ENCODE measurements at regions not wholly inside any gene's neighbourhood (a gene's known extent, or its start where the extent isn't known, plus 50 kb on each side); places are given as distances from the start of the nearest gene placed in this dataset.

DNA sequence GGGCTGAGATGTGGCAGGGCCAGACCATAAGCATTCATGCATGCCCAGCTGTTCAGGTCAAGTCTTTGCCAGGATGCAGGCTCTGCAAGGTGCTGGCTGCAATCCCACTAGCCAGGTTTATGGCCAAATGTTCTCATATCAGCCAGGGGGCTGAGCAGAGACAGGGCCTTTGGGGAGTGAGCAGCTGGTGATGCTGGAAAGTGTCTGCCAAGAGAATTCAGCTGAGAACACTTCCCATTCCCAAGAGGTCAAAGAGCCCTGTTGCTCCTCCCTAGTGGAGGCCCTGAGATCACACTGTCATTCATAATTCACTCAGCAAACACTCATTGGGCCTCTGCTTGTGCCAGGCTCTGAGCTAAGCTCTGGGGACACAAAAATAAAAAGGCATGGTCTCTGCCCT lies 150.3 kb downstream of the DMRTA2 start:
- no peak for TF ChIP-seq TAF1 (IDR thresholded peaks at IDR 0.05; ENCODE audit: low read depth)
- TF ChIP-seq, protein P1, sequence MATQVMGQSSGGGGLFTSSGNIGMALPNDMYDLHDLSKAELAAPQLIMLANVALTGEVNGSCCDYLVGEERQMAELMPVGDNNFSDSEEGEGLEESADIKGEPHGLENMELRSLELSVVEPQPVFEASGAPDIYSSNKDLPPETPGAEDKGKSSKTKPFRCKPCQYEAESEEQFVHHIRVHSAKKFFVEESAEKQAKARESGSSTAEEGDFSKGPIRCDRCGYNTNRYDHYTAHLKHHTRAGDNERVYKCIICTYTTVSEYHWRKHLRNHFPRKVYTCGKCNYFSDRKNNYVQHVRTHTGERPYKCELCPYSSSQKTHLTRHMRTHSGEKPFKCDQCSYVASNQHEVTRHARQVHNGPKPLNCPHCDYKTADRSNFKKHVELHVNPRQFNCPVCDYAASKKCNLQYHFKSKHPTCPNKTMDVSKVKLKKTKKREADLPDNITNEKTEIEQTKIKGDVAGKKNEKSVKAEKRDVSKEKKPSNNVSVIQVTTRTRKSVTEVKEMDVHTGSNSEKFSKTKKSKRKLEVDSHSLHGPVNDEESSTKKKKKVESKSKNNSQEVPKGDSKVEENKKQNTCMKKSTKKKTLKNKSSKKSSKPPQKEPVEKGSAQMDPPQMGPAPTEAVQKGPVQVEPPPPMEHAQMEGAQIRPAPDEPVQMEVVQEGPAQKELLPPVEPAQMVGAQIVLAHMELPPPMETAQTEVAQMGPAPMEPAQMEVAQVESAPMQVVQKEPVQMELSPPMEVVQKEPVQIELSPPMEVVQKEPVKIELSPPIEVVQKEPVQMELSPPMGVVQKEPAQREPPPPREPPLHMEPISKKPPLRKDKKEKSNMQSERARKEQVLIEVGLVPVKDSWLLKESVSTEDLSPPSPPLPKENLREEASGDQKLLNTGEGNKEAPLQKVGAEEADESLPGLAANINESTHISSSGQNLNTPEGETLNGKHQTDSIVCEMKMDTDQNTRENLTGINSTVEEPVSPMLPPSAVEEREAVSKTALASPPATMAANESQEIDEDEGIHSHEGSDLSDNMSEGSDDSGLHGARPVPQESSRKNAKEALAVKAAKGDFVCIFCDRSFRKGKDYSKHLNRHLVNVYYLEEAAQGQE (IDR thresholded peaks at IDR 0.05; ENCODE audit: borderline replicate concordance), result no peak
- TF ChIP-seq RAD21 (conservative IDR thresholded peaks at IDR 0.05), result no peak
- no peak for TF ChIP-seq MXI1 (conservative IDR thresholded peaks at IDR 0.05; ENCODE audit: poor library complexity, severe bottlenecking)
- TF ChIP-seq POLR2AphosphoS5 (IDR thresholded peaks at IDR 0.05), result no peak
- no peak for TF ChIP-seq EZH2 (IDR thresholded peaks at IDR 0.05; ENCODE audit: borderline replicate concordance, insufficient read depth, low read length, poor library complexity, severe bottlenecking)
- TF ChIP-seq, protein P2, sequence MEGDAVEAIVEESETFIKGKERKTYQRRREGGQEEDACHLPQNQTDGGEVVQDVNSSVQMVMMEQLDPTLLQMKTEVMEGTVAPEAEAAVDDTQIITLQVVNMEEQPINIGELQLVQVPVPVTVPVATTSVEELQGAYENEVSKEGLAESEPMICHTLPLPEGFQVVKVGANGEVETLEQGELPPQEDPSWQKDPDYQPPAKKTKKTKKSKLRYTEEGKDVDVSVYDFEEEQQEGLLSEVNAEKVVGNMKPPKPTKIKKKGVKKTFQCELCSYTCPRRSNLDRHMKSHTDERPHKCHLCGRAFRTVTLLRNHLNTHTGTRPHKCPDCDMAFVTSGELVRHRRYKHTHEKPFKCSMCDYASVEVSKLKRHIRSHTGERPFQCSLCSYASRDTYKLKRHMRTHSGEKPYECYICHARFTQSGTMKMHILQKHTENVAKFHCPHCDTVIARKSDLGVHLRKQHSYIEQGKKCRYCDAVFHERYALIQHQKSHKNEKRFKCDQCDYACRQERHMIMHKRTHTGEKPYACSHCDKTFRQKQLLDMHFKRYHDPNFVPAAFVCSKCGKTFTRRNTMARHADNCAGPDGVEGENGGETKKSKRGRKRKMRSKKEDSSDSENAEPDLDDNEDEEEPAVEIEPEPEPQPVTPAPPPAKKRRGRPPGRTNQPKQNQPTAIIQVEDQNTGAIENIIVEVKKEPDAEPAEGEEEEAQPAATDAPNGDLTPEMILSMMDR (IDR thresholded peaks at IDR 0.05; ENCODE audit: poor library complexity, severe bottlenecking), result no peak
- TF ChIP-seq EP300 (conservative IDR thresholded peaks at IDR 0.05; ENCODE audit: poor library complexity, severe bottlenecking), result no peak
- H3K79me2 ChIP-seq (replicated peaks; ENCODE audit: insufficient read depth, low read length), result no peaks in the 10 kb centered on the region
- no peak overlapping the region for H3K4me2 ChIP-seq (ENCODE audit: low read length)
- no peaks in the 10 kb centered on the region for H4K20me1 ChIP-seq (ENCODE audit: insufficient read depth)
- H3F3A ChIP-seq (ENCODE audit: insufficient read depth, low read length, poor library complexity, severe bottlenecking), result no peaks in the 10 kb centered on the region
- H3K4me3 ChIP-seq (ENCODE audit: low read length), result no peak overlapping the region
- H3K9ac ChIP-seq (ENCODE audit: low read length), result no peak overlapping the region
- no peak overlapping the region for H2AFZ ChIP-seq (ENCODE audit: low read depth, low read length)
- H3K27ac ChIP-seq (ENCODE audit: low read length), result no peak overlapping the region
- no peaks in the 10 kb centered on the region for H3K9me3 ChIP-seq (ENCODE audit: low read length)
- H3K9me2 ChIP-seq (ENCODE audit: insufficient read depth, low read length), result no peaks in the 10 kb centered on the region
- H3K27me3 ChIP-seq (ENCODE audit: insufficient read depth, low read depth, low read length), result no peaks in the 10 kb centered on the region
- H3K36me3 ChIP-seq (ENCODE audit: insufficient read depth, low read length), result no peaks in the 10 kb centered on the region

DNA sequence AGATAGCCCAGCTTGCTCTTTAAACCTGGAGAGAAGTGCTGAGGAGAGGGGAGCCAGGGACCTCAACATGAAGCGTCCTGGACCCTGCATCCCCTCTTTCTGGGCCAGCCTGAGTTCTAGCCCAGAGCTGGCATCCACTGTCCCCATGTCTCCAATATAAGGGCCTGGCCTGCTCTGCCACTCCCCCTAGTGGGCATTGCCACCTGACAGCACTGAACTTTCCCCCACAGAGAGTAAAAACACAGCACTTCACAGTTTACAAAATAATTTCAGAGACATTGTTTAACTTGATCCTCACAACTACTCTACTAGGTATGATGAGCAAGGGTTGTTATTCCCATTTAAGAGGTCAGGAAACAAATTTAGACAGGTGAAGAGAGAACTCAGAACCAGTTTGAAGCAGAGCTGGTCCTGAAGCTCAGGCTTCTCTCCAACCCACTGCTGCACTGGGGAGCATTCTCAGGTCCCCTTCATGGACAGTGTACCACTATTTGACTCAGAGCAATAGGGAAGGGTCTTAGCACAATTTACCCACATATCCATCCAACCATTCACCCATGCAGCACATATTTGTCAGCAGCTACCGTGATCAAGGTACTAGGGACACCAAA lies 151.2 kb downstream of the DMRTA2 start:
- no peak overlapping the region for H3K9ac ChIP-seq (ENCODE audit: low read length)
- H3K4me3 ChIP-seq (ENCODE audit: low read length), result no peak overlapping the region
- no peaks in the 10 kb centered on the region for H3F3A ChIP-seq (ENCODE audit: insufficient read depth, low read length, poor library complexity, severe bottlenecking)
- TF ChIP-seq EP300 (conservative IDR thresholded peaks at IDR 0.05; ENCODE audit: poor library complexity, severe bottlenecking), result no peak
- TF ChIP-seq SMC3 (conservative IDR thresholded peaks at IDR 0.05; ENCODE audit: poor library complexity), result peak; percentile 66
- TF ChIP-seq, protein P2 (IDR thresholded peaks at IDR 0.05; ENCODE audit: poor library complexity, severe bottlenecking), result peak; percentile 71
- no peak for TF ChIP-seq MXI1 (conservative IDR thresholded peaks at IDR 0.05; ENCODE audit: poor library complexity, severe bottlenecking)
- TF ChIP-seq RAD21 (conservative IDR thresholded peaks at IDR 0.05), result peak; percentile 71
- H3K4me2 ChIP-seq (ENCODE audit: low read length), result no peak overlapping the region
- H3K79me2 ChIP-seq (replicated peaks; ENCODE audit: insufficient read depth, low read length), result no peaks in the 10 kb centered on the region
- no peak overlapping the region for H2AFZ ChIP-seq (ENCODE audit: low read depth, low read length)
- no peaks in the 10 kb centered on the region for H3K27me3 ChIP-seq (ENCODE audit: insufficient read depth, low read depth, low read length)
- H3K9me3 ChIP-seq (ENCODE audit: low read length), result no peaks in the 10 kb centered on the region
- H3K27ac ChIP-seq (ENCODE audit: low read length), result no peak overlapping the region
- no peaks in the 10 kb centered on the region for H3K36me3 ChIP-seq (ENCODE audit: insufficient read depth, low read length)
- H3K9me2 ChIP-seq (ENCODE audit: insufficient read depth, low read length), result no peaks in the 10 kb centered on the region
- H4K20me1 ChIP-seq (ENCODE audit: insufficient read depth), result no peaks in the 10 kb centered on the region
